ENCODE measurements at regions not wholly inside any gene's neighbourhood (a gene's known extent, or its start where the extent isn't known, plus 50 kb on each side); places are given as distances from the start of the nearest gene placed in this dataset.
A peak's percentile ranks its signal among the peaks of the same experiment; 100 is the strongest.

DNA sequence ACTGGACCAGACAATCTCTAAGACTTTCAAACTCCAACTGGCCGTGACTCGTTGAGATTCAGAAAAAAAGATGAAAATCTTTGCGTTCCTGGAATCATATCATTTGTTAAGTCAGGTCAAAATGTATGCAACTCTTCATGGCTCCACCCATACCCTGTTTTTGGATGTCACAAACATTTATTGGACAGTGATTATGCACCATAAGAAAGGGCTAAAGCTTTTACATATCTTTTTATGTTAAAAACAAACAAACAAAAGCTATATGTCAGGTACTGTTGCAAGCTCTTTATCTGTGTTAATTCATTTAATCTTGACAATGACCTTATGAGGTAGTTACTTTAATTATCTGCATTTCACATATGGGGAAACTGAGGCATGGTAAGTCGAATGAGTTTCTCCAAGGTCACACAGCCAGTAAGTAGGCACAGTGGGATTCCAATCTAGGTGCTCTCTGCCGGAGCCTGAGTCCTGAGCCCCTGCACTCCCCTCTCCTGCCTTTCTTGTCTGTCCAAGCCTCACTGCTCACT lies 145.7 kb upstream of the MYCN start:
- H3K36me3 ChIP-seq: no peaks in the 10 kb centered on the region
- DNase-seq: no peak
- intact Hi-C loops (cut with DNase I; ENCODE audit: low total_unique reads) (no loop called here), in situ Hi-C loops (cut with MboI; ENCODE audit: low sequenced_read_pairs in 4 of 4) (no loop called here)
- H3K9me3 ChIP-seq: no peaks in the 10 kb centered on the region
- no peak overlapping the region for H3K27ac ChIP-seq
- no peak overlapping the region for H3K4me3 ChIP-seq
- no peak for TF ChIP-seq CTCF (IDR thresholded peaks at IDR 0.05 in 4 of 5, conservative IDR thresholded peaks at IDR 0.05 in 1 of 5)
- no peak for TF ChIP-seq POLR2A (IDR thresholded peaks at IDR 0.05)
- ATAC-seq: no peak
- H3K27me3 ChIP-seq: no peaks in the 10 kb centered on the region
- H3K4me1 ChIP-seq: peaks cover 0 to 6% of the 10 kb centered on the region in 2 donors

GRCh38 chr2:15795426-15795825 lies 144.9 kb upstream of the MYCN start:
- Histone ChIP-seq H3K27ac (no peak overlapping the region), H3K4me3 (no peak overlapping the region), H3K27me3 (no peaks in the 10 kb centered on the region), H3K9me3 (no peaks in the 10 kb centered on the region), H3K36me3 (no peaks in the 10 kb centered on the region), H3K4me1 (peaks cover 0 to 6% of the 10 kb centered on the region in 2 donors)
- peak in 1 of 2 donors; percentile 44 for DNase-seq
- ATAC-seq: peak in 1 of 2 donors; percentile 26
- in situ Hi-C loops (cut with MboI; ENCODE audit: low sequenced_read_pairs in 4 of 4) (no loop called here), intact Hi-C loops (cut with DNase I; ENCODE audit: low total_unique reads) (no loop called here)
- TF ChIP-seq CTCF (IDR thresholded peaks at IDR 0.05 in 4 of 5, conservative IDR thresholded peaks at IDR 0.05 in 1 of 5) (no peak), POLR2A (IDR thresholded peaks at IDR 0.05) (no peak)

GRCh38 chr2:15796167-15796942 lies 144.0 kb upstream of the MYCN start:
- H3K27me3 ChIP-seq: no peaks in the 10 kb centered on the region
- TF ChIP-seq POLR2A (IDR thresholded peaks at IDR 0.05): no peak
- TF ChIP-seq CTCF (IDR thresholded peaks at IDR 0.05 in 4 of 5, conservative IDR thresholded peaks at IDR 0.05 in 1 of 5): no peak
- DNase-seq (no peak), ATAC-seq (no peak)
- H3K36me3 ChIP-seq: no peaks in the 10 kb centered on the region
- H3K27ac ChIP-seq: no peak overlapping the region
- H3K9me3 ChIP-seq: no peaks in the 10 kb centered on the region
- intact Hi-C loops (cut with DNase I; ENCODE audit: low total_unique reads) (no loop called here), in situ Hi-C loops (cut with MboI; ENCODE audit: low sequenced_read_pairs in 4 of 4) (no loop called here)
- peaks cover 0 to 6% of the 10 kb centered on the region in 2 donors for H3K4me1 ChIP-seq
- H3K4me3 ChIP-seq: no peak overlapping the region

DNA sequence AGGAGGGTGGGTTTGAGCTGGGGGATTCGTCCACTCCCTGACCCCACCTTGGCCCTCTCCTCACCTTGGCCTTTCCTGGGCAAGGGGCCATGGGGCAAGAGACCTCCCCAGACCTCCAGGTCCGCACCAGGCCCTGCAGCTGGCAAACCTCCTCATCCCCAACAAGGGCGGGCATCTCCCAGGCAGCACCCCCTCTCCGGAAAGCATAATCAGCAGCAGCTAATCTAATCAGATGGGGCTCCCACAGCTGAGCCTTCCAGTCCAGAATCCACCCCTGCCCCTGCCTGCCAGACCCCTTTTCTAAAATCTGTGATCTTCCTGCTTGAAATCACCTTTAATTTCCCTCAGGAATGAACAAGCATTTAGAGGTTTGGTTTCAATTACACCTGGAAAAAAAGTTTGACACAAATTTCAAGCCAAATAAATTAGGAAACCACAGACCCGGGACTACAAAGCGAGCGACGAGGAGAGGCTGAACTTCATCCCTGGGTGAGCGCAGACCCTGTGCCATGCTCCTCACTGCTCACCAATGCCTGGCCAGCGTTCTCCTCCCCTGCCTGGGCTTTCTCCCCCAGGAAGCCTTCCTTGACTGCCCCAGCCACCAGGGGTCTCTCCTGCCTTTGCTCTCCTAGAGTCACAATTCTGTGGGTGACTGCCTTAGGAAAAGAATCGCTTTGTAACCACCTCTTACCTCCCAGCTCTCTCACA lies 143.0 kb upstream of the MYCN start:
- TF ChIP-seq POLR2A (IDR thresholded peaks at IDR 0.05): no peak
- no peak for TF ChIP-seq CTCF (IDR thresholded peaks at IDR 0.05 in 4 of 5, conservative IDR thresholded peaks at IDR 0.05 in 1 of 5)
- intact Hi-C loops (cut with DNase I; ENCODE audit: low total_unique reads): no loop called here
- Histone ChIP-seq H3K27ac (no peak overlapping the region), H3K36me3 (no peaks in the 10 kb centered on the region), H3K27me3 (no peaks in the 10 kb centered on the region), H3K4me3 (no peak overlapping the region), H3K4me1 (peaks cover 0 to 6% of the 10 kb centered on the region in 2 donors), H3K9me3 (no peaks in the 10 kb centered on the region)
- in situ Hi-C loops (cut with MboI; ENCODE audit: low sequenced_read_pairs in 4 of 4): no loop called here
- no peak for ATAC-seq
- no peak for DNase-seq
